GM20000 (cell line): ENCODE measurements at regions not wholly inside any gene's neighbourhood (a gene's known extent, or its start where the extent isn't known, plus 50 kb on each side); places are given as distances from the start of the nearest gene placed in this dataset.

Experiments used
- DNase-seq: peaks from one replicate; pipeline ENCODE4 v3.0.0; 2012; ENCODE audit warnings: low spot score
- TF ChIP-seq, protein P1 (sequence below): IDR thresholded peaks from 2 replicates; pipeline ENCODE4 v1.5.1; 2012; ENCODE audit warnings: mild to moderate bottlenecking, control low read depth; ENCODE audit errors: extremely low read depth, missing control alignments

DNA sequence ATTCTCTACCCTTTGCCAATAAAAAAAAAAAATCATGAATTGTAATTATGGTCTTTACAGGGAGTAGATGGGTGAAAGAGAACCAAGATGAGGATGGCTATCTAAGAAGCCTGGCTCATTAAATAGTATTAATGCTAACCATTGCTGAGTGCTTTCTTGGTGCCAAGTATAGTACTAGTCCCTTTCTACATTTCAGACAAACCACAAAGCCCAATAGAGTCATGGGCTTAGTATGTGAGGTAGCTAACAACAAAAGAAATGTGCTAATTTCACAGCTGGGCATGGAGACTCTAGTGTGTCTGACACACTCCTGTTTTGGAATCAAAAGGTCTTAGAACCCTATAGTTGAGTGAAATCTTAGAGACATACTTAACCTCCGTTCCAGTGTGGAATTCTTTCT, 84.5 kb upstream of the ESRRG start:
- no peak for DNase-seq

DNA sequence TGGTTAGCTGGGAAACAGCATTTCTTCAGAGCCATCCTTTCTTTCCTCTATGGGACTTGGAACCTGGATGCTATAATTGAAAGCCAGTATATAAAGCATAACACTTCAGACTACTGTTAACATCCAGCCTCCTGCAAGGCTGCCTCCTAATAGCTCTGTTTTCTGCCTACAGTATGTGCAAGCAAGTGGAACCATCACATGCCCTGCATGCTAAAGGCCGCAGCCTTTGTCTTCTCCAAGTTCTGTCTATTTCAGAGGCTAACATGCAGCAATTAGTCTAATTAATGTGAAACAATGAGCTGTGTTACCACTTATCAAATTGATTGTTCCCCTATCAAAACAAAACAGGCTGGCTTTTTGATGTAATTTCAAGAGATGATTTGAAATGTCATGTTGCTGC, 82.7 kb upstream of the ESRRG start:
- TF ChIP-seq, protein P1, sequence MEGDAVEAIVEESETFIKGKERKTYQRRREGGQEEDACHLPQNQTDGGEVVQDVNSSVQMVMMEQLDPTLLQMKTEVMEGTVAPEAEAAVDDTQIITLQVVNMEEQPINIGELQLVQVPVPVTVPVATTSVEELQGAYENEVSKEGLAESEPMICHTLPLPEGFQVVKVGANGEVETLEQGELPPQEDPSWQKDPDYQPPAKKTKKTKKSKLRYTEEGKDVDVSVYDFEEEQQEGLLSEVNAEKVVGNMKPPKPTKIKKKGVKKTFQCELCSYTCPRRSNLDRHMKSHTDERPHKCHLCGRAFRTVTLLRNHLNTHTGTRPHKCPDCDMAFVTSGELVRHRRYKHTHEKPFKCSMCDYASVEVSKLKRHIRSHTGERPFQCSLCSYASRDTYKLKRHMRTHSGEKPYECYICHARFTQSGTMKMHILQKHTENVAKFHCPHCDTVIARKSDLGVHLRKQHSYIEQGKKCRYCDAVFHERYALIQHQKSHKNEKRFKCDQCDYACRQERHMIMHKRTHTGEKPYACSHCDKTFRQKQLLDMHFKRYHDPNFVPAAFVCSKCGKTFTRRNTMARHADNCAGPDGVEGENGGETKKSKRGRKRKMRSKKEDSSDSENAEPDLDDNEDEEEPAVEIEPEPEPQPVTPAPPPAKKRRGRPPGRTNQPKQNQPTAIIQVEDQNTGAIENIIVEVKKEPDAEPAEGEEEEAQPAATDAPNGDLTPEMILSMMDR: no peak
- DNase-seq: no peak

More for the DNA sequence above, 84.5 kb upstream of the ESRRG start:
- TF ChIP-seq, protein P1: no peak

- TF ChIP-seq, protein P1: no peak
- DNase-seq: no peak
Observed at GRCh38 chr1:216805233-216805632, 82.0 kb upstream of the ESRRG start.

- no peak for DNase-seq
- TF ChIP-seq, protein P1: no peak
Observed at GRCh38 chr1:216804111-216804510, 80.9 kb upstream of the ESRRG start.

DNA sequence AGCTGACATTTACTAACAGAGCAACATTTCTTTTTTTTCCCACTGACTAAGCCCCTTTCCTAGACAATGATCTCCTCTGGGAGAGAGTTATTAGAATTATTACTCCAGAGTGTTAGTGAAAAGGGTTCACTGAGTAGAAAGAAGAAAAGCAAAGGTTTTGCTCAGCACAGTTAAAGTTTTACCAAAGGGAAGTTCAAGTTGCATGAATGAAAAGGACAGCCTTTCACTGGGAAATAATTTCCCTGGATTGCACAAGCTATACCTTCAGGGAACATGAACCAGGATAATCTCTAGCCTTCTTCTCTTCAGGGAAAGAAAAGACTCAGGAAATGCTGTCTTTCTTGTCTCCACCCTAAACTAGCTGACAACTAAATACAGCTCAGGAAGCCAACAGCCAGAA, 71.4 kb upstream of the ESRRG start:
- DNase-seq: no peak
- TF ChIP-seq, protein P1: no peak

DNA sequence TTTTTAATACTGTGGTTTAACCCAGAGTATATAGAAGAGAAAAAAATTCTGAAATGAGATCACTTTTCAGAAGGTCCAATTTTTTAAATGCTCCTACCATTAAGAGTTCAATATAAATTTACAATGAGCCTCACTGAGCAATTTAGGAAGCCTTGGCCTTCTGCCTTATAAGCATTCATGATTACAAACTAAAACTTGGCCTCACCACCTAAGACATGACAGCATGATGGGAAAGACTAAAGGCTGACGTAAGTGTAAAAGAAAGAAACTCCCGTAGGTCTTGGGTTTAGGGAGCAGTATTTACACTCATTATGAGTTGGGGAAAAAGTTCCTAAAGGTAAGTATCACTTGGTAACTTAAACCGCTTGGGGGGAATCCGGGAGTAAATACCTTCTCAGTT, 70.7 kb upstream of the ESRRG start:
- no peak for DNase-seq
- TF ChIP-seq, protein P1: no peak

DNA sequence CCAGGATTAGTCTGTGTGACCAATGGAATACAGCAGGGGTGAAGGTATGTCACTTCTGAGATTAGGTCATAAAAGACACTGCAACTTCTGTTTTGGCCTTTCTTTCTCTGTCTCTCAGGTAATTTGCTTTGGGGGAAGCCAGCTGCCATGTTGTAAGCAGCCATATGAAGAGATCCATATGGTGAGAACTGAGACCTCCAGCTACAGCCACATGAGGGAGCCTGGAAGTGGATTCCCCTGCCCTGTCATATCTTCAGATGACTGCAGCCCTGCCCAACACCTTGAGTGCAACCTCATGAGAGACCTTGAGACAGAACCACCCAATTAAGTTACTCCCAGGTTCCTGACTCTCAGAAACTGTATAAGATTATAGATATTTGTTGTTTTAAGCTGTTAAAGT, 70.1 kb upstream of the ESRRG start:
- TF ChIP-seq, protein P1: no peak
- DNase-seq: no peak
